HEK293 (cell line): ENCODE measurements at regions not wholly inside any gene's neighbourhood (a gene's known extent, or its start where the extent isn't known, plus 50 kb on each side); places are given as distances from the start of the nearest gene placed in this dataset.

Source experiments
- HIC1 ChIP-seq: fragments of 450-650 bp; formaldehyde crosslinking; IDR thresholded peaks from 2 replicates; pipeline ENCODE4 v1.5.1; 2016; ENCODE audit warnings: missing biosample characterization, missing genetic modification characterization
- HOXC10 ChIP-seq: sonication (generic); formaldehyde crosslinking; IDR thresholded peaks from 2 replicates; pipeline ENCODE4 v1.8.1; 2023; ENCODE audit warnings: mild to moderate bottlenecking, missing genetic modification reagents
- INSM2 ChIP-seq: fragments of 450-650 bp; formaldehyde crosslinking; IDR thresholded peaks from 2 replicates; pipeline ENCODE4 v1.5.1; 2016; ENCODE audit warnings: missing biosample characterization, missing genetic modification characterization
- SETDB1 ChIP-seq: IDR thresholded peaks from one replicate; pipeline ENCODE4 v1.6.1; 2017; ENCODE audit warnings: mild to moderate bottlenecking, low read length, moderate library complexity, mixed read lengths; ENCODE audit not compliant: insufficient read length
- TSHZ1 ChIP-seq: fragments of 450-650 bp; formaldehyde crosslinking; IDR thresholded peaks from 2 replicates; pipeline ENCODE4 v1.5.1; 2016; ENCODE audit warnings: missing biosample characterization, missing genetic modification characterization, borderline replicate concordance
- ZEB2 ChIP-seq: fragments of 450-650 bp; formaldehyde crosslinking; IDR thresholded peaks from 2 replicates; pipeline ENCODE4 v1.5.1; 2016; ENCODE audit warnings: missing biosample characterization, missing genetic modification characterization
- ZNF133 ChIP-seq: fragments of 450-650 bp; formaldehyde crosslinking; IDR thresholded peaks from 2 replicates; pipeline ENCODE4 v1.5.1; 2016; ENCODE audit warnings: missing biosample characterization, missing genetic modification characterization
- ZNF148 ChIP-seq: fragments of 450-650 bp; formaldehyde crosslinking; IDR thresholded peaks from 2 replicates; pipeline ENCODE4 v1.5.0; 2017; ENCODE audit warnings: missing biosample characterization, missing genetic modification characterization, borderline replicate concordance
- ZNF214 ChIP-seq: fragments of 450-650 bp; formaldehyde crosslinking; IDR thresholded peaks from 2 replicates; pipeline ENCODE4 v1.5.1; 2017; ENCODE audit warnings: missing biosample characterization, mild to moderate bottlenecking, missing genetic modification characterization, borderline replicate concordance
- ZNF26 ChIP-seq: fragments of 450-650 bp; formaldehyde crosslinking; IDR thresholded peaks from 2 replicates; pipeline ENCODE4 v1.5.1; 2016; ENCODE audit warnings: missing biosample characterization, missing genetic modification characterization
- ZNF266 ChIP-seq: fragments of 450-650 bp; formaldehyde crosslinking; IDR thresholded peaks from 2 replicates; pipeline ENCODE4 v1.5.1; 2016; ENCODE audit warnings: missing biosample characterization, missing genetic modification characterization, low read depth
- ZNF416 ChIP-seq: fragments of 450-650 bp; formaldehyde crosslinking; IDR thresholded peaks from 2 replicates; pipeline ENCODE4 v1.5.1; 2016; ENCODE audit warnings: missing biosample characterization, missing genetic modification characterization
- ZNF423 ChIP-seq: fragments of 450-650 bp; formaldehyde crosslinking; IDR thresholded peaks from 2 replicates; pipeline ENCODE4 v1.5.1; 2016; ENCODE audit warnings: missing biosample characterization, missing genetic modification characterization
- ZNF518A ChIP-seq: fragments of 450-650 bp; formaldehyde crosslinking; conservative IDR thresholded peaks from 2 replicates; pipeline ENCODE4 v1.5.1; 2016; ENCODE audit warnings: low read depth, missing biosample characterization, missing genetic modification characterization
- ZNF549 ChIP-seq: fragments of 450-650 bp; IDR thresholded peaks from 2 replicates; pipeline ENCODE4 v1.5.1; 2018; ENCODE audit warnings: missing biosample characterization, missing genetic modification characterization, mild to moderate bottlenecking, inconsistent platforms, moderate library complexity
- ZNF623 ChIP-seq: fragments of 450-650 bp; formaldehyde crosslinking; IDR thresholded peaks from 2 replicates; pipeline ENCODE4 v1.5.1; 2016; ENCODE audit warnings: missing biosample characterization, missing genetic modification characterization
- ZNF660 ChIP-seq: fragments of 450-650 bp; IDR thresholded peaks from 2 replicates; pipeline ENCODE4 v1.5.1; 2018; ENCODE audit warnings: missing biosample characterization, mild to moderate bottlenecking, missing genetic modification characterization
- ZNF704 ChIP-seq: fragments of 450-650 bp; formaldehyde crosslinking; IDR thresholded peaks from 2 replicates; pipeline ENCODE4 v1.5.1; 2016; ENCODE audit warnings: missing biosample characterization, missing genetic modification characterization
- ZSCAN16 ChIP-seq: fragments of 450-650 bp; formaldehyde crosslinking; IDR thresholded peaks from 2 replicates; pipeline ENCODE4 v1.5.1; 2016; ENCODE audit warnings: missing biosample characterization, missing genetic modification characterization
- ZSCAN23 ChIP-seq: fragments of 450-650 bp; formaldehyde crosslinking; IDR thresholded peaks from 2 replicates; pipeline ENCODE4 v1.5.1; 2016; ENCODE audit warnings: missing biosample characterization, missing genetic modification characterization

- TF ChIP-seq ZNF26 (tag by site-specific recombination) = no peak
- TF ChIP-seq ZNF423 (tag by site-specific recombination) = no peak
- TF ChIP-seq ZNF416 = no peak
- no peak for TF ChIP-seq ZNF549 (tag by site-specific recombination)
- TF ChIP-seq SETDB1 = no peak
- peak; percentile 65; the same call in 1 of the 2 replicates for TF ChIP-seq HIC1 (tag by site-specific recombination)
- no peak for TF ChIP-seq ZSCAN16 (tag by site-specific recombination)
- TF ChIP-seq ZEB2 (tag by site-specific recombination) = peak; percentile 95
- peak; percentile 96 for TF ChIP-seq INSM2 (tag by site-specific recombination)
- no peak for TF ChIP-seq ZNF214 (tag by site-specific recombination)
- no peak for TF ChIP-seq ZNF704 (tag by site-specific recombination)
- no peak for TF ChIP-seq ZNF148 (tag by site-specific recombination)
- peak; percentile 79; the same call in 1 of the 2 replicates for TF ChIP-seq ZNF660 (tag by site-specific recombination)
- no peak for TF ChIP-seq HOXC10 (CRISPR knock-in tag)
- peak; percentile 82; the same call in 1 of the 2 replicates for TF ChIP-seq ZSCAN23
- no peak for TF ChIP-seq ZNF266 (tag by site-specific recombination)
- no peak for TF ChIP-seq ZNF133 (tag by site-specific recombination)
- TF ChIP-seq TSHZ1 (tag by site-specific recombination) = peak; percentile 96
- no peak for TF ChIP-seq ZNF623 (tag by site-specific recombination)
- peak; percentile 44 for TF ChIP-seq ZNF518A (tag by site-specific recombination)
Observed at GRCh38 chr9:77099388-77099787, 77.9 kb upstream of the VPS13A start (continued).
